Keratinocyte (primary cell): ENCODE measurements at regions not wholly inside any gene's neighbourhood (a gene's known extent, or its start where the extent isn't known, plus 50 kb on each side); places are given as distances from the start of the nearest gene placed in this dataset.

ENCODE experiments used
- DNase-seq: peaks from one replicate; pipeline ENCODE4 v3.0.0-alpha.2; 2011; ENCODE audit warnings: low read depth, missing footprints, low spot score
- FAIRE-seq: peaks from 2 replicates; lab custom pipeline; 2011; peaks lifted over from hg19 to GRCh38; lab: Jason Lieb, UNC
- H2AFZ ChIP-seq: 2 replicates; pipeline ENCODE4 v1.6.0; 2012; ENCODE audit warnings: low read length, control low read depth, inconsistent platforms; ENCODE audit not compliant: control insufficient read depth
- H3K27ac ChIP-seq: 2 replicates; pipeline ENCODE4 v1.5.1; 2011; ENCODE audit warnings: low read length; ENCODE audit not compliant: control insufficient read depth, insufficient read depth
- H3K27me3 ChIP-seq: 3 replicates; pipeline ENCODE4 v1.6.0; 2011; ENCODE audit warnings: low read length; ENCODE audit not compliant: control insufficient read depth, insufficient read depth; ENCODE audit errors: extremely low read depth
- H3K36me3 ChIP-seq, 2 experiments: 2 replicates in 1 of 2; 3 replicates in 1 of 2; pipeline ENCODE4 v1.5.1; 2011; ENCODE audit warnings: low read length in 2 of 2, mild to moderate bottlenecking in 1 of 2; ENCODE audit not compliant: control insufficient read depth in 2 of 2, insufficient read depth in 2 of 2; ENCODE audit errors: extremely low read depth in 1 of 2
- H3K4me1 ChIP-seq: 3 replicates; pipeline ENCODE4 v1.5.1; 2011; ENCODE audit warnings: low read length; ENCODE audit not compliant: control insufficient read depth, insufficient read depth; ENCODE audit errors: extremely low read depth
- H3K4me2 ChIP-seq: 3 replicates; pipeline ENCODE4 v1.6.0; 2011; ENCODE audit warnings: low read depth, low read length; ENCODE audit not compliant: control insufficient read depth, insufficient read depth; ENCODE audit errors: extremely low read depth
- H3K4me3 ChIP-seq, 3 experiments: fragments of 200-600 bp in 1 of 3; sonication (generic) in 1 of 3; 2 replicates in 2 of 3; 3 replicates in 1 of 3; pipeline ENCODE4 v1.5.1; 2011 to 2016; ENCODE audit warnings: low read length in 3 of 3, mild to moderate bottlenecking in 3 of 3, control low read depth in 2 of 3, inconsistent platforms in 1 of 3, low read depth in 1 of 3, mixed read lengths in 1 of 3, mixed run types in 1 of 3, moderate library complexity in 1 of 3; ENCODE audit not compliant: control insufficient read depth in 2 of 3, insufficient read depth in 2 of 3; ENCODE audit errors: extremely low read depth in 1 of 3
- H3K79me2 ChIP-seq: 2 replicates; pipeline ENCODE4 v1.6.0; 2012; ENCODE audit warnings: low read length; ENCODE audit not compliant: control insufficient read depth, insufficient read depth
- H3K9ac ChIP-seq: 3 replicates; pipeline ENCODE4 v1.6.0; 2011; ENCODE audit warnings: low read length; ENCODE audit not compliant: control insufficient read depth, insufficient read depth; ENCODE audit errors: extremely low read depth
- H3K9me1 ChIP-seq: 3 replicates; pipeline ENCODE4 v1.6.0; 2011; ENCODE audit warnings: low read length; ENCODE audit not compliant: control insufficient read depth, insufficient read depth; ENCODE audit errors: extremely low read depth
- H3K9me3 ChIP-seq: 2 replicates; pipeline ENCODE4 v1.5.1; 2012; ENCODE audit warnings: low read depth, low read length; ENCODE audit not compliant: control insufficient read depth
- H4K20me1 ChIP-seq: 3 replicates; pipeline ENCODE4 v1.6.0; 2011; ENCODE audit warnings: low read length; ENCODE audit not compliant: control insufficient read depth, insufficient read depth; ENCODE audit errors: extremely low read depth
- CTCF ChIP-seq, 3 experiments: IDR thresholded peaks in 1 of 3; conservative IDR thresholded peaks in 1 of 3; optimal IDR thresholded peaks in 1 of 3; 2 replicates in 2 of 3; 3 replicates in 1 of 3; pipeline versions ENCODE3 to v1.5.1; 2011; ENCODE audit warnings: low read length in 3 of 3, mild to moderate bottlenecking in 3 of 3, moderate library complexity in 2 of 3, control low read depth in 1 of 3, inconsistent platforms in 1 of 3; ENCODE audit not compliant: insufficient read depth in 2 of 3; ENCODE audit errors: extremely low read depth in 1 of 3
- EZH2 ChIP-seq: IDR thresholded peaks from one replicate; pipeline ENCODE4 v1.6.1; 2012; ENCODE audit warnings: inconsistent platforms, mild to moderate bottlenecking, low read length, moderate library complexity
- dilution Hi-C: fragments of 300-500 bp; cut with MboI; formaldehyde crosslinking; loops from one replicate; pipeline ENCODE4 v1.7.0; 2020; ENCODE audit warnings: low sequenced_read_pairs; ENCODE audit not compliant: extremely low pct_ligation_motif_present

GRCh38 chr20:39853050-39853449 is 836.0 kb downstream of the MAFB start:
- H3K4me3 ChIP-seq = no peak overlapping the region
- no peaks in the 10 kb centered on the region for H3K36me3 ChIP-seq
- H4K20me1 ChIP-seq = no peaks in the 10 kb centered on the region
- H3K9me1 ChIP-seq = no peaks in the 10 kb centered on the region
- TF ChIP-seq EZH2 (no peak), CTCF (optimal IDR thresholded peaks at IDR 0.05 in 1 of 3, IDR thresholded peaks at IDR 0.05 in 1 of 3, conservative IDR thresholded peaks at IDR 0.05 in 1 of 3; ENCODE audit: extremely low read depth in 1 of 3, insufficient read depth in 2 of 3, low read length in 3 of 3) (no peak)
- FAIRE-seq (no peak), DNase-seq (no peak)
- H2AFZ ChIP-seq = no peak overlapping the region
- peaks cover 5% of the 10 kb centered on the region for H3K4me1 ChIP-seq
- no peaks in the 10 kb centered on the region for H3K79me2 ChIP-seq
- no peak overlapping the region for H3K27ac ChIP-seq
- H3K4me2 ChIP-seq = no peak overlapping the region
- no peaks in the 10 kb centered on the region for H3K9me3 ChIP-seq
- dilution Hi-C loops = no loop called here
- H3K9ac ChIP-seq = no peak overlapping the region
- H3K27me3 ChIP-seq = no peaks in the 10 kb centered on the region

DNA sequence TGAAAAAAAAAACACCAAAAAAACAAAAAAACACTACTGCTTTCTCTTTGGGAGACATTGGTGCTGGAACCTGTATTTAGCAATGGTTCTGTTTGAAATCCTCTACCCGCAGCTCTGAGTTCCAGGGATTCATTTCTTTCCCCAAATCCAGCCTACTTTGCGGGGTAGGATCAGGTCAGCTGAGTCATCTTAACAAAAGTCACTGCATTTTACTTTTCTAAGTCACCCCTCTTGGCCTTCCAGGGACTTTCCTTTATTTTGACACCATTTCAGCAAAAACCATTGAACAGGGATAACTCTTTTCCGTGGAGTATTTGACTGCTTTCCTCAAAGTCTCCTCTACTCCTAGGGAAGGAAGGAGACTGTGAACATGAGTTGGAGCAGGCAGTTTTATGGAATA is 837.6 kb downstream of the MAFB start:
- FAIRE-seq = no peak
- no peaks in the 10 kb centered on the region for H4K20me1 ChIP-seq
- no peak overlapping the region for H3K27ac ChIP-seq
- H2AFZ ChIP-seq = no peak overlapping the region
- no peaks in the 10 kb centered on the region for H3K79me2 ChIP-seq
- H3K9me1 ChIP-seq = no peaks in the 10 kb centered on the region
- H3K4me3 ChIP-seq = no peak overlapping the region
- H3K27me3 ChIP-seq = no peaks in the 10 kb centered on the region
- H3K9ac ChIP-seq = no peak overlapping the region
- no peak for TF ChIP-seq EZH2
- H3K4me1 ChIP-seq = peaks cover 5% of the 10 kb centered on the region
- no peak overlapping the region for H3K4me2 ChIP-seq
- DNase-seq = no peak
- no peaks in the 10 kb centered on the region for H3K36me3 ChIP-seq
- dilution Hi-C loops = no loop called here
- H3K9me3 ChIP-seq = no peaks in the 10 kb centered on the region

- no peaks in the 10 kb centered on the region for H4K20me1 ChIP-seq
- no peak overlapping the region for H3K4me2 ChIP-seq
- H3K9me3 ChIP-seq = no peaks in the 10 kb centered on the region
- H2AFZ ChIP-seq = no peak overlapping the region
- H3K27me3 ChIP-seq = no peaks in the 10 kb centered on the region
- no peak overlapping the region for H3K27ac ChIP-seq
- no peak overlapping the region for H3K9ac ChIP-seq
- no peak for DNase-seq
- no peak overlapping the region for H3K4me3 ChIP-seq
- FAIRE-seq = no peak
- H3K9me1 ChIP-seq = no peaks in the 10 kb centered on the region
- H3K4me1 ChIP-seq = peaks cover 5% of the 10 kb centered on the region
- dilution Hi-C loops = no loop called here
- H3K36me3 ChIP-seq = no peaks in the 10 kb centered on the region
- H3K79me2 ChIP-seq = no peaks in the 10 kb centered on the region
- TF ChIP-seq EZH2 (no peak), CTCF (optimal IDR thresholded peaks at IDR 0.05 in 1 of 3, IDR thresholded peaks at IDR 0.05 in 1 of 3, conservative IDR thresholded peaks at IDR 0.05 in 1 of 3; ENCODE audit: extremely low read depth in 1 of 3, insufficient read depth in 2 of 3, low read length in 3 of 3) (no peak)
These were observed 838.2 kb downstream of the MAFB start for GRCh38 chr20:39850821-39851330.
